Sigmoid colon (tissue), 4 donors: ENCODE measurements at regions not wholly inside any gene's neighbourhood (a gene's known extent, or its start where the extent isn't known, plus 50 kb on each side); places are given as distances from the start of the nearest gene placed in this dataset.

Source experiments
- EP300 ChIP-seq, 4 donors: sonication (generic); formaldehyde crosslinking; IDR thresholded peaks; one replicate each; pipeline ENCODE4 v1.6.1; 2017; ENCODE audit warnings: antibody characterized with exemption in 4 of 4
- POLR2A ChIP-seq, 2 donors: fragments of 450-650 bp; IDR thresholded peaks; one replicate each; pipeline ENCODE4 v1.6.1; 2016; ENCODE audit warnings: antibody characterized with exemption in 2 of 2, mild to moderate bottlenecking in 2 of 2, moderate library complexity in 2 of 2
- TF ChIP-seq, protein P1 (sequence below), 4 experiments: fragments of 450-650 bp in 3 of 4; fragments of 200-600 bp in 1 of 4; IDR thresholded peaks; one replicate each; pipeline ENCODE4 v1.5.1; 2016 to 2019; ENCODE audit warnings: antibody characterized with exemption in 4 of 4, mild to moderate bottlenecking in 3 of 4, moderate library complexity in 2 of 4

DNA sequence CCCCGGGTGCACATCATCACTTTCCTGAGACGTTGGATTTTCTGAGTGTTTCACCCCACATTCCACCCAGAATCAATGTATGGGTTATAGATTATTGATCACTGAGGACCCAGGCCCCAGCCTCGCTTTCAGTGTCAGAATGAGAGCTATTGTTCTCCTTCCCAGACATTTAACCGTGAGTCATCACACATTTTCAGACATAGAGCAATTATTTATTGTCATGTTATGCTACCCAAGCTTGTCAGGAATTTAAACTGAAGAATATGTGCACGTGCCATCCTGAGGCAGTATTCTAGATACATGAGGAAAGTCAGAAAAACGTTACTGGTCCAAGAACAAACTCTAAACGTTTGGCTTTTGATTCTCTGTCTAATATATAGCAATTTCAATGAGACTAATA lies 276.6 kb upstream of the ZNF507 start:
- TF ChIP-seq EP300 (IDR thresholded peaks at IDR 0.05) (no peak), POLR2A (IDR thresholded peaks at IDR 0.05) (no peak)
- TF ChIP-seq, protein P1, sequence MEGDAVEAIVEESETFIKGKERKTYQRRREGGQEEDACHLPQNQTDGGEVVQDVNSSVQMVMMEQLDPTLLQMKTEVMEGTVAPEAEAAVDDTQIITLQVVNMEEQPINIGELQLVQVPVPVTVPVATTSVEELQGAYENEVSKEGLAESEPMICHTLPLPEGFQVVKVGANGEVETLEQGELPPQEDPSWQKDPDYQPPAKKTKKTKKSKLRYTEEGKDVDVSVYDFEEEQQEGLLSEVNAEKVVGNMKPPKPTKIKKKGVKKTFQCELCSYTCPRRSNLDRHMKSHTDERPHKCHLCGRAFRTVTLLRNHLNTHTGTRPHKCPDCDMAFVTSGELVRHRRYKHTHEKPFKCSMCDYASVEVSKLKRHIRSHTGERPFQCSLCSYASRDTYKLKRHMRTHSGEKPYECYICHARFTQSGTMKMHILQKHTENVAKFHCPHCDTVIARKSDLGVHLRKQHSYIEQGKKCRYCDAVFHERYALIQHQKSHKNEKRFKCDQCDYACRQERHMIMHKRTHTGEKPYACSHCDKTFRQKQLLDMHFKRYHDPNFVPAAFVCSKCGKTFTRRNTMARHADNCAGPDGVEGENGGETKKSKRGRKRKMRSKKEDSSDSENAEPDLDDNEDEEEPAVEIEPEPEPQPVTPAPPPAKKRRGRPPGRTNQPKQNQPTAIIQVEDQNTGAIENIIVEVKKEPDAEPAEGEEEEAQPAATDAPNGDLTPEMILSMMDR (IDR thresholded peaks at IDR 0.05), result no peak
